GM21786 (cell line): ENCODE measurements at regions not wholly inside any gene's neighbourhood (a gene's known extent, or its start where the extent isn't known, plus 50 kb on each side); places are given as distances from the start of the nearest gene placed in this dataset.
"Not testable (repeated sequence)": the region's sequence is repeated elsewhere in the genome, so short reads cannot be mapped to it uniquely, and the experiment has no call there.

Source experiments
- ATAC-seq: cut with Tn5 transposase; IDR thresholded peaks from one replicate; pipeline ENCODE4 v1.9.1; 2021; ENCODE audit not compliant: unreplicated experiment

DNA sequence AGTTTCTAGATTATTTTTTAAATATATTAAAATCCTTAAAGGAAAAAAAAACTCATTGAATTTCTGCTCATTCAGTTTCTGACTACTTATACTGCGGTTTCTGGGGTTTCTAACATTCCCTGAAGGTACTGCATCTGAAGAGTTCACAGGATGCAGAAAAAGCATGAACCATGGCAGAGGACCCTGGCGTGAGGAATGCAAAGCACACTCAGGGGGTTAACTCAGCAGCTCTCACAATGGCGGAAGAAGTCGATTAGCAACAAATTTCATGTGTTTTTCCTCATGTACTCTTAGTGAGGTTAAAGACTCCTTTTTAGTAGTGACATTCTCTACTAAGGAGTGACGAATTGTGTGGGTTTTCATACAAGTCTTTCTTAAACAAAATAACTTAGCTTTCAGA, 975.6 kb downstream of the NCAM2 start:
- ATAC-seq = no peak

DNA sequence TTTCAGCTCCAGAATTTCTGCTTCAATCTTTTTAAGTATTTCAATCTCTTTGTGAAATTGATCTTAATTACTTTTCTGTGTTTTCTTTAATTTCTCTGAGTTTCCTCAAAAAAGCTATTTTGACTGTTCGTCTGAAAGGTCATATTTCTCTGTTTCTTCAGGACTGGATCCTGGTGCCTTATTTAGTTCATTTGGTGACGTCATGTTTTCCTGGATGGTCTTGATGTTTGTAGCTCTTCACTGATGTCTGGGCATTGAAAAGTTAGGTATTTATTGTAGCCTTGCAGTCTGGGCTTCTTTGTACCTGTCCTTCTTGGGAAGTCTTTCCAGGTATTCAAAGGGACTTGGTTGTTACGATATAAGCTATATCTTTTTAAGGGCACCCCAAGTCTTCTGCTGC, 998.7 kb downstream of the NCAM2 start:
- no peak for ATAC-seq

DNA sequence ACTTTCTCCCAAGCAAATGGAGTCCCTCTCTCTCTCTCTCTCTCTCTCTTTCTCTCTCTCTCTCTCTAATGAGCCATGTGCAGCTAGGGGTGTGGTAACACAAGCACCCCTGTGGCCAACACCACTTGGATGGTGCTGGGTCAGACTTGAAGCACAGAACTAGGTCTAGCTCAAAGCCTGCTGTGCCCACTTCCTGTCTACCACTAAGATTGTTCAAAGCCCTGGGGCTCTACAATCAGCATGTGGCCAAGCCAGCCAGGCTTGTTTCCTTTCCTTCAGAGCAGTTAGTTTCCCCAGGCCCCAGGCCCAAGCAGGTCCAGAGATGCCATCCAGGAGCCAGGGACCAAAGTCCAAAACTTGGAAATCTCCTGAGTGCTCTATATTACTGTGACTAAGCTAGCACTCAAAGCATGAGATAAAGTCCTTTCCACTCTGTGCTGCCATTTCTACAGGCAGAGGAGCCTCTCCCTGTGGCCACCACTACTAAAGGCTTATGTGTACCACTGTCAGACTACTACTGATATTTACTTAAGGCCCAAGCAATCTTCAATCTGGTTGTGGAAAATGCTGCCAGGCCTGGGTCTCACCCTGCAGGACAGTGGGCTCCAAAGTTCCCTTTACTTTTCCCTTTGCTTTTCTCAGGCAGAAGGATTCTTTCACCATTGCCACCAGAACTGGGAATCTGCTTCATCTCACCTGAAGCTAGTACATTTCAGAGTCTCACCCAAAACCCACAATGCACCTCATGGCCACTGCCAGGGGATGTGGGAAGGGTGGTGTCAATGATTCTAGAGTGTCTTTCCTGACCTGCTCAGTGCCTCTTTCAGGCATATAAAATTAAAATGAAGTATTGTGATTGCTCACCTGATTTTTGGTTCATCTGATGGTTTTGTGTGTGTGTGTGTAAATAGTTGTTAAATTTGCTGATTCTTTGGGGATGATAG, 999.5 kb downstream of the NCAM2 start:
- ATAC-seq = no peak

DNA sequence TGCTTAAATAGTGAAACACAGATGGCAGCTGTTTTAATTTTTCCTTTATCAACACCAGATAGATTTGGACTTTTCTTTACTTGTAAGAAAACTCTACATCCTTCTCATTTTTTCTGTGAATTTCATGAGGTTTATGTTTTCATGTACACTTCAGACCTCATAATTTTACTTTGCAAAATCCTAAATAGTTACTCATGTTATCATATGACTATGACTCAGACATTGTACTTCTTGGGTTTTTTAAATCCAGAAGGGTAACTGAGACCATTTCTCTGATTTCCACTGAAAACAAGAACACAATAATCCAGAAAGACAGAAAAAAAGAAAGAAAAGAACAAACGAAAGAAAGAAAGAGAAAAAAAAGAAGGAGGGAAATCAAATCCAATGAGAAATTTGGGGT, 1021.6 kb downstream of the NCAM2 start:
- ATAC-seq = no peak

DNA sequence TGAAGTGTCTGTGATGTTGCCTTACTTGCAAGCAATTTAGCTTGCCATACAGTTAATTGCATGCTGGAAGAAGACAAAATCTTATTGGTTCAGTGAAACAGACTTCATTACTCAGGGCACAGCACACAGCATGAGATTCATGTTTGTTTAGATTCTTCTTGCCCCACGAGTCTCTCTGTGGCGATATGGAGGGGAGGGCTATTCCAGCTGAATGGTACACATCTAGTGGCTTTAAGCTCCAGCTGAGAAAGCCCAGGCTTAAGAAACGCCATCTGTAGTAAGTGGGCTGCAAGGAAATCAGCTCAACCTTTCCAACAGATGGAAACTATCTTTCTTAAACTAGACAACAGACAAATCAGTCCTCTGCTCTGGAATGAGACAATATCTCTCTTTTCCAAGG, 1022.0 kb downstream of the NCAM2 start:
- no peak for ATAC-seq

DNA sequence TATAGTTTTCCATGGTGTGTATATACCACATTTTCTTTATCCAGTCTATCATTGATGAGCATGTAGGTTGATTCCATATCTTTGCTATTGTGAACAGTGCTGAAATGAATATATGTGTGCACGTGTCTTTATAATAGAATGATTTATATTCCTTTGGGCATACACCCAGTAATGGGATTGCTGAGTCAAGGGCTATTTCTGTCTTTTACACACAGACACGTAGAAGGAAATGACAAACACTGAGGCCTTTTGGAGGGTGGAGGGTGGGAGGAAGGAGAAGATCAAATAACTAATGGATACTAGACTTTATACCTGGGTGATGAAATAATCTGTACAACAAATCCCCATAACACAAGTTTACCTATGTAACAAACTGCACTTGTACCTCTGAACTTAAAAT, 1025.7 kb downstream of the NCAM2 start:
- not testable (repeated sequence) for ATAC-seq

DNA sequence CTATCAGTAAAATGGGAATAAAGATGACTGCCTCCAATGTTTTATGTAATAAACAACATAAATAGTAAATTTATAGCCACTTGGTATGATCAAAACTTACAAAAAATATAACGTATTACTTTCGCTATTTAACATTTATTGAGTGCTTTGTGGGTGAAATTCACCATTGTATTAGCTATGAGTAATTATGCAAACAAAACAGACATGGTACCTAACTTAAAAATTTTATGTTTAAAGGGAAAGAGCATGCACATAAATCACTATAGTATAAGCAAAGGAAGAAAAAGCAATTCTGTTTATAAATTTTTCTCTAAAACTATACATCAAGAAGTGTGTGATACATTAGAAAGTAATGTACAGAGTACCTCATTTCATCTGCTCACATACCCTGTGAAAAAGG, 1046.2 kb downstream of the NCAM2 start:
- ATAC-seq = no peak

DNA sequence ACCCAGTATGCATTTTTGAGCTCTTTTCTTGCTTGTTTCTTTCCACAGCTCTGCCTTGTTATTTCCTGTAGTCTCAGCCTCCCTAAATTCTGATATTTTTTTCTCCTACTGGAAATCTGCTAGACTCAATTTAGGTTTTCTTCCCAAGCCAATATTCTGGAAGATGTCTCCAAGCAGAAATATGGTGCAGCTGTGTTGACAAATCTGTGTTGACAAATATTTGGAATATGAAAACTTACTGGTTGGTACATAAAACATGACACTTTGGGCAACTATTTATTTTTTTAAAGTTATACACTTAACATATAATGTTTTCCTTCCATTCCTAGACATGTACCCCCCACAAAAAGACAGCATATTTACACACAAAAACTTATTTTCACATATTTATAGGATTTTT, 1048.4 kb downstream of the NCAM2 start:
- no peak for ATAC-seq

DNA sequence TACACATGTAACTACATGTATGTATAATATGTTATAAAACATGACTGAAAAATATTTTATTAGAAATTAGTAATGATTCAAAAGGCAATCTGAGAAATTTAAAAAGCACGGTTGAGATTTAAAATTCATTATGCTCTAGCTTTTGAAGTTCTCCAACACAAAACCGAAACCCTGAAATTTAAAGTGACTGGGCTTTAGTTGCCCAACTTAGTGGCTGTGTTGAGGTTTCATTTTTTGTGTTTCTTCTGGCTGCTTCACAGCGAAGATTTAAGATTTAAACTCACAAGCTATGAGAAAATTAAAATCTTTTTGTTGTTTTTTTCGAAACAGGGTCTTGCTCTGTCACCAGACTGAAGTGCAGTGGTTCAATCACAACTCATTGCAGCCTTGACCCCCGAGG, 1058.7 kb downstream of the NCAM2 start:
- no peak for ATAC-seq

DNA sequence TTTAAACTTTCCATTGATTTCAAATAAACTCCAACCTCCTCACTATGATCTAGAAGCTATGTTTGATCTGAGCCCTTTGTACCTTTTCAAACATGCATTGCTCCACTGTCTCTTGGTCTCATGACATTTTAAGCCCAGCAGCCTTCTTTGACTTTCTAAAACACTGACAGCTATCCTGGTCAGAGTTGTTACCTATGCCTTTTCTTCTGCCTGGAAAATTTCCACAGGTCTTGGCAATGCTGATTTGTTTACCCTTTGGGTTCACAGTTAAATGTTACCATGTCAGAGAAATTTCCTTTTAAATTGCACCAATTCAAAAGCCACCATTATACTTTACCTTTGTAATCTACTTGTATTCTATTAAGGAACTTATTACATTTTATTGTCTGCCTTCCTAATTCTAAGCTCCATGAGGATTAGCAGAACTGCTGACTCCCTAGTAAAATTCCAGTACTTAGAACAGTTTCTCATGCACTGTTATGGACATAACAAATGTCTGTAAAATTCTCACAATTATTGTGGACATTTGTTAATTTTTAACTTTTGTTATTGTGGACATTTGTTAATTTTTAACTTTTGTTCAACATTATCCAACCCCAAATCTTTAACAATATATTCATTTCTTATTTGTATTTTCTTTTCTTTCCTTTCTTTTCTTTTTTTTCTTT, 1064.4 kb downstream of the NCAM2 start:
- no peak for ATAC-seq

DNA sequence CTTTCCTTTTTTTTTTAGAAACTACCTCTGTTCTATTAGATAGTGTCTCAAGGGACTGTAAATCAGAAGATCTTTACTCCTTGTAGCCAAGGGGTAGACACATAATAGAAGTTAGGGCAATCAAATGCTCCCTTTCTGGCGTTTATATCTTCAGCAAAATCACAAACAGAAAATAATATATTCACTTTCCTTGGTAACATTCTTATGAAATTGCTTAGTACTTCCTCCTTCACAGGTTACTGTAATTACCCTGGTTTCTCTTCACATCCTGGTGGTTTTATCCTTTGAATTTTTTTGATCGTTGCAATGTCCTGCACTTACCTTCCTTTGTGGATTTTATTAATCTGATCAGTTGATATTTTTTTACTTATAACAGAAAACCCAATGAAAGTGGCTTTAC, 1064.9 kb downstream of the NCAM2 start:
- no peak for ATAC-seq

DNA sequence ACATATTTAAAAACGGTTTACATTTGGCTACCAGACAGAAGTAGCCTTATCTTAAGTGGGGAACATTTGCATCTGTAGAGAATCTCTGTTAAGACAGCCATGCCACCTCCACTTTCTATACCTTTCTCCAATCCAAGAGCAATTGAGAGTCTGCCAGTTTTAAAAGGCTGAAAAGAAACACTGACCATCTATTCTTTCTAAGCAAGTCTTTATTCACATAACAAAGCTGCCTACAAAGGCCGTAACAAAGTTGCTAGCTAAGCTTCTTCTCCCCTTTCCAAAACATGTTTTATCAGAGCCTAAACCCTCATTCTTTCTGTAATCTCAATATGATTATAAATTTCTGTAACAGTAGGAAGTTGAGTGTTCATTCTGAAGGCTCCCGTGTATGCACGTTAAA, 1078.3 kb downstream of the NCAM2 start:
- ATAC-seq = no peak

DNA sequence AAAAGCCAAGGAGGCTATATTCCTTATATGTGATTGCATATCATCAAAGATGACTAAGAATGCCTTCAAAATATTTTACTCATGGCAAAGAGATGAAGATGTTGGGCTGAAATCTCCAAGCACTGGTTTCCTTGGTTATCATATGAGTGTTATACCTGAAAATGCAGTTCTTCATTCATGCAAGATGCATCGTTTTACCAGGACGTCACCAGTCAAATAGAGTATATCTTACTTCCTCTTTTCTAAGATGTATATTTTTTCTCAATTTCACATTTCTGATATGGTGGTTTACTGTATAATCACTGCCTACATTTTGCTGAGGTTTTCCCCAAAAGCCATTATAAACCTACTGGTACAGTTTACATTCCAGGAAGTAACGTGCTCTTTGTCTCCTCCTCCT, 1085.7 kb downstream of the NCAM2 start:
- ATAC-seq = no peak

DNA sequence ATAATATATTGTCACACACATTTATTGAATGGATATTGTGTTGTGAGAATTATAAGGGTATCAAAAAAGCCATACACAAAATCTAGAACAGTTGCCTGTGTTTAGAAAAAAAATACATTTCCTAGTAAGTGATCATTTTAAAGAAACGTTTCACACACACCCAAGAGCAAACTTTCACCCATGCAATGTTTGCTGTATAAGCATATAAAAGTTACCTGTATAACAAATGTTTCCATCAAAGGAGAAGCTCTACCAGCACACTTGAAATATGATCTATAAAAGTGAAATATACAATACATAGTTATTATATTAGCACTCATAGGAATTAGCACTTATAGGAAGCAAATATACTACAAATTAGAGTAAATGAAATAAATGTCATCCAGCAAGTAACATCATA, 1098.1 kb downstream of the NCAM2 start:
- ATAC-seq = no peak

DNA sequence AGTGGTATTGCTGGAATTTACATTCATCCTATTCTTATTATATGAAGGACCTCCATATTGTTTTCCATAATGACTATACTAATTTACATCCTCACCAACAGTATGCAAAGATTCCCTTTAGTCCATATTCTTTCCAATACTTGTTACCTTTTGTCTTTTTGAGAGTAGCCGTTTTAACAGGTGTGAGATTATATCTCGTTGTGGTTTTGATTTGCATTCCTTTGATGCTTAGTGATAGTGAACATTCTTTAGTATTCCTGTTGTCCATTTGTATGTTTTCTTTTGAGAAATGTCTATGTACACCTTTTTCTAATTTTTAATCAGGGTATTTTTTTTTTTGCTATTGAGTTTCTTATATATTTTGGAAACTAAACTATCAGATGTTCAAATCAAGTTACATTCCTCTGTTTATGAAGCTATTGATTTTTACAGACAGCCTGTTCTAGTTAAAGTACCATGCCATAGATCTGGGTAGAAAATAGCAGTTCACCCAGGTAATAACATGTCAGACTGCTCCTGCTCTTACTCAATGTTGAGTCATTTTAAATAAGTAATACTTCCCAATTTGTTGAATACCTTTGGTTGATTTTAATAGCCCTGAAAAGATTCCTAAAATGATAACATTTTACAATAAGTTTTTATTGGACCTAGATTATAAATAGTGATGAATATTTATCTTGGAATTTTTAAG, 1108.7 kb downstream of the NCAM2 start:
- ATAC-seq = no peak

DNA sequence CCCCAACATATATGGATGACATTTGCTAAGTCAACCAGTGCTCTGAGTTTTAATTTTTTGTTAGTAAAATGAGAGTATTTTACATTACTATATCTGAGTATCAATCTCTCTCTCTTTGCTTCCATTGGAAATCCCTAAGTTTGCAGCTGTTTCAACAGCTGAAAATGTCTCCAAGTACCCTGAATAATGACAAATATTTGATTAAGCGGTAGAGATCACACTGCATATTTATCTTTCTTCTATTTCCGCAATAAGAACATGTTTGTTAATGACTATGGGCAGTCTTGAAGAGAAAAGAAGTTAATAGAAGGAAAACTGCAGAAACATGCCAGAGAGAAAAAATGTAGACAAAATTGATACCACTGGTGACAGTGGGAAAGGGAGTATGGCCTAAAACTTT, 1117.5 kb downstream of the NCAM2 start:
- no peak for ATAC-seq

DNA sequence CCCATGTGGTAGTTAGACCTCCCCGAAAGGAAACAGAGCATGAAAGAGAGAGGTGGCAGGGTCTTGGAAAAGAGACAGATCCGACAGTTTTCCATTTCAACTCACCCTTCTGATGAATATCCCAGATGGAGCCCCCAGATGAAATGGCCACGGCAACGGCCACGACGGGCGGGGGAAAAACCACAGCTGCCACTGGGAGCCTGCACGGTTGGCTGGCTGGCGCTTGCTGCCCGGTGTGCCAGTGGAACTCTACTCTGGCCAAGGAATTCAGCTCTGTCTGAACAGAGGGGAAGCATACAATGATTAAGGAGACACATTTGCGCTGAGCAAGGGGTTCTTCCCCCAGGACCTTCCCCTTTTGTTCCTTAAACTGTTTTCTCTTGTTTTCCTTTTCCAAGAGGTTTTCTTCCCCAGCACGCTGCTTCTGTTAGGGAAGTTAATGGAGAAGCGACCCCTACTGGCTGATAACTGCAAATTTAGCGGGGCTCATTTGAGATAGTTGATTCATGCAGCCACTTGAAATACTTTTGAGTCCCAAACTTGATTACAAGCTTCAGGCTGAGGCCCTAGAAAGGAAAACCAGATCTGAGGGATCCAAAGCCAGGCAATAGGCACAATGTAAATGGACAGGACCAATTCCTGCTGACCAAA, 1122.5 kb downstream of the NCAM2 start:
- no peak for ATAC-seq

DNA sequence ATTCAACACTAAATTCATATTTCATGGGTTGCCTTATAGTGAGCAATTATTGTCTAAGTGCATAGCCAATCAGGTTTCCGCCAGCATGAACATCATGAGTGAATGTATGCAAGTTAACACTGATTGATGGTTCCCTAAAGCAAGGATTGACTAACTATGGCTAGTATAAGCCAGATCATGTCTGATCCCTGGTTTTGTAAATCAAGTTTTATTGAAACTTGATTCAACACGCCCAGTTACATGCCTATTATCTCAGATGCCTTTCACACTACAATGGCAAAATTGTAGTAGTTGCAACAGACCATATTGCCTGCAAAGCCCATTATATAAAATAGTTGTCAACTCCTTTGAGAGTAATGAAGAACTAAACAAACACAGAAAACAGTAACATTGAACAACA, 1127.4 kb downstream of the NCAM2 start:
- no peak for ATAC-seq

DNA sequence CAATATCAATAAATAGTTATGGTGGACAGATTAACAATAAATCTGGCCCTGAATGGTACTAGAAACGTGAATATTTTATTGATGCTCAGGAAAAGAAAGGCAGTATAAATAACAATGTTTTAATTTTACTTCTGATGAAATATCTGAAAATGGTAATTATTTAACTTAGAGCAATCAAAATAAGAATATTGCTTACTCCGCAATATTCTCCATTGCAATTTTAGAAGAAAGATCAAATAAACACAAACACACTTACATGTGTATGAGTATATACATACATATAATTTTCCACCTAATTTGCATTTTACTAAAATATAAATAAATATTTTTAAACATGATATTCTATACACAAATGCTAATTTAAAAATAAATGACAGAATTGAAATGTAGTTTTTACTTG, 1130.5 kb downstream of the NCAM2 start:
- no peak for ATAC-seq

DNA sequence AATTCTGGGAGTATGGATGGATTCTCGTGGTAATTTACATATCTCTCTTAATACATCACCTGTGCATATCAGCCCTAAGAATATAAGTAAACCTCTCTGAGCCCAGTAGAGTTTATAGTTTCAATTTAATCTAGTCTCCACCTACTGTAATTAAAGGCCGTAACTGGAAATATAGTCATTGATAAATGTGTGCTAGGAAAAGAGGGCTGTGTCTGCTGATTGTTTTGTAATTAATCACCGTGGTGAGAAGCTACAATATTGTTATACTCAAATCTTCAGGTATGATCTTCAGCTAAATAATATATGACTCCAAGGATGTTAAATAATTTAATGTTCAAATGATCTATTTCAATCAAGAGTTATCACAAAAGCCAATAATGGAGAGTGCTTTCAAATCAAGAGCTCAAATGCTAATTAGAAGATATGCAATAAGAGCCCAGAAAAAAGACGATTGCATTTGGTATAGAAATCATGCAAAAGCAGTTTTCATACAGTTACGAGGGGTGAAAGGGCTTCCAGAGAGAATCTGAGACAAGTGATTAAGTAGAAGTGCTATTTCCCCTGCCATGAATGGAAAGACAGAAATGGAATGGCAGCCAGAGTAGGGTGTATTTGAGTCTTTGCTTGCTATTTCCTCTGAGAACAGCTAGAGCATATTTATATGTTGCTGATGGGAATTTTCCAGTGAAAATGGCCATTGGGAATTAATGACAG, 1134.3 kb downstream of the NCAM2 start:
- ATAC-seq = no peak

DNA sequence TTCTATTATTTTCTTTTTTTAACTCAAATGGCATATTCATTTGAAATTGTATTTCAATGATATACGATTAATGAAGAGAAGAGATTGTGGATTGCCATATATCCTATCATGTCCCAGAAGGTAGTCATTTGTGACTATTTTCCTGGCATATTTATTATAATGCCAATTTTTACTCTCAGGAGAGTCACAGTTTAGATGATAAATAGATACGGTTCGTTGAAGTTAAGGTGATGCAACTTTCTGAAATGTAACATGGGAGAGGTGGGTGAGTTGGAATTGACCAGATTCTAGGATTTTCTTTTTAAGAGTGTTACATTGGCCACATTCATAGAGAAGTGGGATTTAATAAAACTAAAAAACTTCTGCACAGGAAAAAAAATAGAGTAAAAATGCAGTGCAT, 1138.5 kb downstream of the NCAM2 start:
- ATAC-seq = no peak
